IMR-90 (cell line): ENCODE measurements at regions not wholly inside any gene's neighbourhood (a gene's known extent, or its start where the extent isn't known, plus 50 kb on each side); places are given as distances from the start of the nearest gene placed in this dataset.

Source experiments
- ATAC-seq: fragments of 200-7000 bp; cut with Tn5 transposase; 2 replicates; pipeline ENCODE4 v1.9.1; 2020; ENCODE audit warnings: low read depth, mild to moderate bottlenecking, moderate library complexity
- BruUV-seq: library from RNA; stranded (reverse); fragments of 400-500 nt; replicated peaks from 2 replicates; lab custom pipeline; 2021; lab: Mats Ljungman, UMichigan
- CTCF ChIA-PET: fragments of 300-600 bp; formaldehyde crosslinking; extraction: SDS; loops from one replicate; lab custom pipeline; 2021; ENCODE audit warnings: antibody characterized with exemption; lab: Yijun Ruan, JAX
- POLR2A ChIA-PET: fragments of 300-600 bp; sonication (Branson Sonifier 250); formaldehyde crosslinking; loops from one replicate; lab custom pipeline; 2022; ENCODE audit warnings: antibody characterized with exemption; ENCODE audit not compliant: unreplicated experiment; lab: Charles Lee
- DNase-seq: peaks from one replicate; pipeline ENCODE4 v3.0.0; 2013
- H2AFZ ChIP-seq: replicated peaks from 2 replicates; pipeline ENCODE3; 2013; ENCODE audit warnings: low read length, mild to moderate bottlenecking; ENCODE audit not compliant: poor library complexity
- H2AK5ac ChIP-seq: 2 replicates; pipeline ENCODE4 v1.6.1; 2013; ENCODE audit warnings: low read depth, low read length, inconsistent platforms
- H2AK9ac ChIP-seq: replicated peaks from 2 replicates; pipeline ENCODE3; 2013; ENCODE audit warnings: mild to moderate bottlenecking, low read depth, low read length, moderate library complexity; ENCODE audit not compliant: poor library complexity
- H2BK120ac ChIP-seq: 2 replicates; pipeline ENCODE4 v1.6.1; 2013; ENCODE audit warnings: low read depth, low read length, inconsistent platforms
- H2BK15ac ChIP-seq: 3 replicates; pipeline ENCODE4 v1.6.1; 2013; ENCODE audit warnings: low read depth, low read length, inconsistent platforms
- H2BK20ac ChIP-seq: 2 replicates; pipeline ENCODE4 v1.6.1; 2013; ENCODE audit warnings: low read depth, mild to moderate bottlenecking, inconsistent platforms, low read length, moderate library complexity
- H2BK5ac ChIP-seq: 2 replicates; pipeline ENCODE4 v1.6.1; 2013; ENCODE audit warnings: mild to moderate bottlenecking, low read depth, low read length, inconsistent platforms; ENCODE audit not compliant: poor library complexity, severe bottlenecking
- H3K14ac ChIP-seq: replicated peaks from 2 replicates; pipeline ENCODE4 v1.6.1; 2013; ENCODE audit warnings: low read depth, low read length, inconsistent platforms
- H3K18ac ChIP-seq: 2 replicates; pipeline ENCODE4 v1.6.1; 2013; ENCODE audit warnings: low read depth, low read length, control low read depth
- H3K23ac ChIP-seq: 2 replicates; pipeline ENCODE4 v1.6.1; 2013; ENCODE audit warnings: low read depth, low read length, inconsistent platforms
- H3K27ac ChIP-seq: 2 replicates; pipeline ENCODE4 v1.5.1; 2013; ENCODE audit warnings: mild to moderate bottlenecking, control low read depth, low read length; ENCODE audit not compliant: insufficient read depth
- H3K27me3 ChIP-seq: 2 replicates; pipeline ENCODE4 v1.6.1; 2013; ENCODE audit warnings: low read length; ENCODE audit not compliant: control insufficient read depth, insufficient read depth
- H3K36me3 ChIP-seq: 2 replicates; pipeline ENCODE4 v1.6.1; 2013; ENCODE audit warnings: low read length, mixed read lengths; ENCODE audit not compliant: control insufficient read depth, insufficient read depth
- H3K4ac ChIP-seq: 2 replicates; pipeline ENCODE4 v1.6.1; 2013; ENCODE audit warnings: low read depth, low read length, inconsistent platforms
- H3K4me1 ChIP-seq: 2 replicates; pipeline ENCODE4 v1.6.1; 2013; ENCODE audit warnings: low read length, mixed read lengths; ENCODE audit not compliant: control insufficient read depth, insufficient read depth
- H3K4me2 ChIP-seq: 2 replicates; pipeline ENCODE4 v1.6.1; 2013; ENCODE audit warnings: low read depth, mild to moderate bottlenecking, control low read depth, low read length, moderate library complexity
- H3K4me3 ChIP-seq: 2 replicates; pipeline ENCODE4 v1.5.1; 2013; ENCODE audit warnings: low read depth, mild to moderate bottlenecking, control low read depth, low read length, moderate library complexity; ENCODE audit not compliant: insufficient read depth
- H3K56ac ChIP-seq: 2 replicates; pipeline ENCODE4 v1.6.1; 2013; ENCODE audit warnings: low read length, inconsistent platforms; ENCODE audit not compliant: insufficient read depth; ENCODE audit errors: extremely low read depth
- H3K79me1 ChIP-seq, 2 experiments: 2 replicates each; pipeline ENCODE4 v1.6.1; 2013; ENCODE audit warnings: low read length in 2 of 2, inconsistent platforms in 1 of 2, low read depth in 1 of 2
- H3K9ac ChIP-seq: 2 replicates; pipeline ENCODE4 v1.6.1; 2013; ENCODE audit warnings: low read depth, low read length, control low read depth
- H3K9me1 ChIP-seq: 2 replicates; pipeline ENCODE4 v1.6.1; 2013; ENCODE audit warnings: low read length, inconsistent platforms; ENCODE audit not compliant: insufficient read depth
- H3K9me3 ChIP-seq: 2 replicates; pipeline ENCODE4 v1.6.1; 2013; ENCODE audit warnings: low read length; ENCODE audit not compliant: control insufficient read depth, insufficient read depth
- H4K20me1 ChIP-seq: 2 replicates; pipeline ENCODE4 v1.6.1; 2013; ENCODE audit warnings: low read length, inconsistent platforms; ENCODE audit not compliant: insufficient read depth
- H4K5ac ChIP-seq: 2 replicates; pipeline ENCODE4 v1.6.1; 2013; ENCODE audit warnings: mild to moderate bottlenecking, low read depth, low read length, control low read depth
- H4K8ac ChIP-seq, 2 experiments: 2 replicates each; pipeline ENCODE4 v1.6.1; 2013; ENCODE audit warnings: low read depth in 2 of 2, low read length in 2 of 2, control low read depth in 1 of 2, inconsistent platforms in 1 of 2
- H4K91ac ChIP-seq: 2 replicates; pipeline ENCODE4 v1.6.1; 2013; ENCODE audit warnings: low read depth, low read length, inconsistent platforms; ENCODE audit not compliant: insufficient read depth
- MAFK ChIP-seq: IDR thresholded peaks from 2 replicates; pipeline ENCODE4 v1.6.1; 2012; ENCODE audit warnings: low read depth, low read length, improper control_type of control experiment
- RAD21 ChIP-seq: IDR thresholded peaks from 2 replicates; pipeline ENCODE4 v1.6.1; 2012; ENCODE audit warnings: low read length, improper control_type of control experiment
- RFX5 ChIP-seq: IDR thresholded peaks from 2 replicates; pipeline ENCODE4 v1.8.0; 2012; ENCODE audit warnings: low read depth, mild to moderate bottlenecking, low read length, moderate library complexity
- SMC3 ChIP-seq: fragments of 150-350 bp; IDR thresholded peaks from 2 replicates; pipeline ENCODE4 v1.6.1; 2016; ENCODE audit warnings: low read depth, mild to moderate bottlenecking, antibody characterized with exemption, low read length, moderate library complexity
- WGBS, 2 experiments: methylation state at CpG; one replicate each; pipeline versions ENCODE4 v1.1.5 to v1.1.7; 2013; ENCODE audit warnings: missing lambda C conversion rate in 2 of 2; ENCODE audit not compliant: insufficient read length in 1 of 2; ENCODE audit errors: extremely low coverage in 2 of 2; 5-methylcytosine and 5-hydroxymethylcytosine counted together
- dilution Hi-C: fragments of 300-500 bp; cut with HindIII; formaldehyde crosslinking; loops from one replicate; pipeline ENCODE4 v1.14.3; 2018; ENCODE audit warnings: low sequenced_read_pairs; ENCODE audit not compliant: unreplicated experiment
- in situ Hi-C: fragments of 300-500 bp; cut with MboI; formaldehyde crosslinking; loops from 3 replicates; pipeline ENCODE4 v1.14.3; 2019; ENCODE audit warnings: low sequenced_read_pairs, inconsistent platforms, mixed read lengths
- intact Hi-C: fragments of 100-400 bp; cut with micrococcal nuclease; formaldehyde crosslinking; loops from 2 replicates; pipeline ENCODE4 v1.10.0; 2022
- TF ChIP-seq, protein P1 (sequence below): conservative IDR thresholded peaks from 2 replicates; pipeline ENCODE4 v1.5.1; 2012; ENCODE audit warnings: mild to moderate bottlenecking, low read depth, low read length, improper control_type of control experiment

GRCh38 chr21:17270229-17270628 is 242.6 kb upstream of the CXADR start:
- dilution Hi-C loops (no loop called here), intact Hi-C loops (loop anchor here (1.0 kb wide), 1 partner anchor 328 kb away; no protein-coding TSS in a partner anchor), in situ Hi-C loops (no loop called here)
- no peak overlapping the region for H3K4ac ChIP-seq
- ChIA-PET CTCF (interaction anchor here (0.6 kb wide), 1 partner anchor 47 kb away, joined by 3 read pairs; no protein-coding TSS in a partner anchor), POLR2A (no interaction called here)
- H3K14ac ChIP-seq, result no peak overlapping the region
- no peak overlapping the region for H4K8ac ChIP-seq
- DNase-seq (peak; percentile 31), ATAC-seq (peak; percentile 64)
- no peaks in the 10 kb centered on the region for H3K79me1 ChIP-seq
- no peak overlapping the region for H2AFZ ChIP-seq
- H4K91ac ChIP-seq, result no peak overlapping the region
- TF ChIP-seq MAFK (no peak), RFX5 (no peak), SMC3 (peak; percentile 25; the same call in 1 of the 2 replicates), RAD21 (peak; percentile 52)
- TF ChIP-seq, protein P1, sequence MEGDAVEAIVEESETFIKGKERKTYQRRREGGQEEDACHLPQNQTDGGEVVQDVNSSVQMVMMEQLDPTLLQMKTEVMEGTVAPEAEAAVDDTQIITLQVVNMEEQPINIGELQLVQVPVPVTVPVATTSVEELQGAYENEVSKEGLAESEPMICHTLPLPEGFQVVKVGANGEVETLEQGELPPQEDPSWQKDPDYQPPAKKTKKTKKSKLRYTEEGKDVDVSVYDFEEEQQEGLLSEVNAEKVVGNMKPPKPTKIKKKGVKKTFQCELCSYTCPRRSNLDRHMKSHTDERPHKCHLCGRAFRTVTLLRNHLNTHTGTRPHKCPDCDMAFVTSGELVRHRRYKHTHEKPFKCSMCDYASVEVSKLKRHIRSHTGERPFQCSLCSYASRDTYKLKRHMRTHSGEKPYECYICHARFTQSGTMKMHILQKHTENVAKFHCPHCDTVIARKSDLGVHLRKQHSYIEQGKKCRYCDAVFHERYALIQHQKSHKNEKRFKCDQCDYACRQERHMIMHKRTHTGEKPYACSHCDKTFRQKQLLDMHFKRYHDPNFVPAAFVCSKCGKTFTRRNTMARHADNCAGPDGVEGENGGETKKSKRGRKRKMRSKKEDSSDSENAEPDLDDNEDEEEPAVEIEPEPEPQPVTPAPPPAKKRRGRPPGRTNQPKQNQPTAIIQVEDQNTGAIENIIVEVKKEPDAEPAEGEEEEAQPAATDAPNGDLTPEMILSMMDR, result peak; percentile 49
- no peaks in the 10 kb centered on the region for H3K36me3 ChIP-seq
- H3K9me3 ChIP-seq, result no peaks in the 10 kb centered on the region
- H3K4me2 ChIP-seq, result no peak overlapping the region
- no peak overlapping the region for H3K56ac ChIP-seq
- H3K9ac ChIP-seq, result no peak overlapping the region
- no peaks in the 10 kb centered on the region for H3K9me1 ChIP-seq
- H3K27ac ChIP-seq, result no peak overlapping the region
- H2BK5ac ChIP-seq, result no peak overlapping the region
- no peak overlapping the region for H3K4me3 ChIP-seq
- H2AK5ac ChIP-seq, result no peak overlapping the region
- no peak overlapping the region for H4K5ac ChIP-seq
- no peaks in the 10 kb centered on the region for H4K20me1 ChIP-seq
- no peaks in the 10 kb centered on the region for H3K4me1 ChIP-seq
- H3K27me3 ChIP-seq, result no peaks in the 10 kb centered on the region
- no TSS peak for BruUV-seq
- H2BK15ac ChIP-seq, result no peak overlapping the region
- H3K18ac ChIP-seq, result no peak overlapping the region
- WGBS, 2 experiments, result no CpG with 5 or more reads among the region's 1 CpG
- H2BK20ac ChIP-seq, result no peak overlapping the region
- no peak overlapping the region for H2AK9ac ChIP-seq
- H2BK120ac ChIP-seq, result no peak overlapping the region
- no peak overlapping the region for H3K23ac ChIP-seq
